Ovary (tissue), 7 donors: ENCODE measurements at regions not wholly inside any gene's neighbourhood (a gene's known extent, or its start where the extent isn't known, plus 50 kb on each side); places are given as distances from the start of the nearest gene placed in this dataset.

Experiments used
- DNase-seq, 5 donors: peaks; one replicate each; pipeline ENCODE4 v3.0.0-alpha.2; 2019 to 2020
- H3K27ac ChIP-seq, 2 donors: fragments of 200-600 bp; one replicate each; pipeline versions ENCODE4 v1.5.1 to v1.8.0; 2019 to 2022
- H3K27me3 ChIP-seq: fragments of 200-600 bp; one replicate; pipeline ENCODE4 v1.8.0; 2022
- H3K36me3 ChIP-seq: fragments of 200-600 bp; sonication (generic); one replicate; pipeline ENCODE4 v1.5.1; 2019
- H3K4me1 ChIP-seq: one replicate; pipeline ENCODE4 v1.8.1; 2013; ENCODE audit warnings: mild to moderate bottlenecking, moderate library complexity; ENCODE audit not compliant: insufficient read depth
- H3K4me3 ChIP-seq: fragments of 200-600 bp; sonication (generic); one replicate; pipeline ENCODE4 v1.5.1; 2017
- H3K9me3 ChIP-seq, 2 donors: fragments of 200-600 bp in 1 of 2; sonication (generic) in 1 of 2; one replicate each; pipeline versions ENCODE4 v1.5.1 to v1.8.1; 2013 to 2019; ENCODE audit warnings: mild to moderate bottlenecking in 1 of 2, moderate library complexity in 1 of 2
- EP300 ChIP-seq: sonication (generic); formaldehyde crosslinking; IDR thresholded peaks from one replicate; pipeline ENCODE4 v1.6.1; 2017; ENCODE audit warnings: antibody characterized with exemption
- POLR2A ChIP-seq: fragments of 450-650 bp; IDR thresholded peaks from one replicate; pipeline ENCODE4 v1.6.1; 2017; ENCODE audit warnings: antibody characterized with exemption, mild to moderate bottlenecking, moderate library complexity
- WGBS, 3 donors: extraction: QIAGEN DNeasy Blood & Tissue Kit in 1 of 3; methylation state at CpG; one replicate each; pipeline versions ENCODE4 v1.1.5 to v1.1.7; 2013 to 2017; 5-methylcytosine and 5-hydroxymethylcytosine counted together
- intact Hi-C, 4 donors: fragments of 100-400 bp; cut with DNase I; formaldehyde crosslinking; loops; one replicate each; pipeline versions ENCODE4 v1.11.0 to v1.15.1; 2022 to 2023
- TF ChIP-seq, protein P1 (sequence below), 3 donors: fragments of 450-650 bp in 2 of 3; fragments of 200-600 bp in 1 of 3; IDR thresholded peaks; one replicate each; pipeline versions ENCODE4 v1.5.1 to v1.8.0; 2016 to 2022; ENCODE audit warnings: antibody characterized with exemption in 3 of 3, mild to moderate bottlenecking in 1 of 3
- donor health status: DM: no; HTN: no; CAD: no; lungs with moderate emphysema.
- donor health status: DM: no; HTN: no; CAD: no.
- donor health status: Bipolar disorder and iron deficiency.
- donor health status: DM: no; HTN: no; CAD: no.
- donor health status: DM: yes; HTN: yes; CAD: no.

DNA sequence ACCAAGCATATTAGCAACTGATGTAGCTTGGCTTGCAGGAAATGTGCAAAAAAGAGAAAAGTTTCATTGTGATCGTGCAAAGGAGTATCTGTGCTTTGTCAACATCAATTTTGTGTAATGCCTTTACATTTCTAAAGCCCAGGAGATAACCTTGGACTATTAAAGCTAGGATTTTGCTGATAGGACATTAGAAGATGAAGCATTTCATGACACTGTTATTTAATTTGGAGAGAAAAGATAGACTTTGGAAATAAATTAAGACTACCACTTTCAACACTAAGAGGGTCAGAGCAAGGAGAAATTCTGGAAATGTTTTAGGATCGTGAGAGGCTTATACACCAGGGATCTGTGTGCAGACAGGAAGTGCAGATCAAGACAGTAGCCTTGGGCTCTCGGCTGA is 120.6 kb upstream of the MID1 start:
- WGBS, 3 donors = 19 to 26% (median 22%) methylated on average over 3 of the region's 3 CpGs
- TF ChIP-seq POLR2A = no peak
- intact Hi-C loops = no loop called here
- Histone ChIP-seq H3K27ac (no peak overlapping the region), H3K27me3 (no peaks in the 10 kb centered on the region), H3K4me1 (no peaks in the 10 kb centered on the region), H3K4me3 (no peak overlapping the region), H3K36me3 (no peaks in the 10 kb centered on the region), H3K9me3 (no peaks in the 10 kb centered on the region)
- no peak for DNase-seq

- H3K4me1 ChIP-seq = no peaks in the 10 kb centered on the region
- intact Hi-C loops = no loop called here
- WGBS, 3 donors = 54 to 61% (median 58%) methylated on average over 2 of the region's 2 CpGs
Observed at GRCh38 chrX:10741550-10741949, 121.2 kb upstream of the MID1 start.

GRCh38 chrX:10743476-10743875 is 123.1 kb upstream of the MID1 start:
- no peaks in the 10 kb centered on the region for H3K27me3 ChIP-seq
- H3K4me1 ChIP-seq = no peaks in the 10 kb centered on the region
- intact Hi-C loops = no loop called here
- no peaks in the 10 kb centered on the region for H3K9me3 ChIP-seq
- H3K36me3 ChIP-seq = no peaks in the 10 kb centered on the region
- no peak overlapping the region for H3K4me3 ChIP-seq
- no peak for DNase-seq
- no peak overlapping the region for H3K27ac ChIP-seq
- TF ChIP-seq POLR2A (no peak), EP300 (no peak)
- TF ChIP-seq, protein P1, sequence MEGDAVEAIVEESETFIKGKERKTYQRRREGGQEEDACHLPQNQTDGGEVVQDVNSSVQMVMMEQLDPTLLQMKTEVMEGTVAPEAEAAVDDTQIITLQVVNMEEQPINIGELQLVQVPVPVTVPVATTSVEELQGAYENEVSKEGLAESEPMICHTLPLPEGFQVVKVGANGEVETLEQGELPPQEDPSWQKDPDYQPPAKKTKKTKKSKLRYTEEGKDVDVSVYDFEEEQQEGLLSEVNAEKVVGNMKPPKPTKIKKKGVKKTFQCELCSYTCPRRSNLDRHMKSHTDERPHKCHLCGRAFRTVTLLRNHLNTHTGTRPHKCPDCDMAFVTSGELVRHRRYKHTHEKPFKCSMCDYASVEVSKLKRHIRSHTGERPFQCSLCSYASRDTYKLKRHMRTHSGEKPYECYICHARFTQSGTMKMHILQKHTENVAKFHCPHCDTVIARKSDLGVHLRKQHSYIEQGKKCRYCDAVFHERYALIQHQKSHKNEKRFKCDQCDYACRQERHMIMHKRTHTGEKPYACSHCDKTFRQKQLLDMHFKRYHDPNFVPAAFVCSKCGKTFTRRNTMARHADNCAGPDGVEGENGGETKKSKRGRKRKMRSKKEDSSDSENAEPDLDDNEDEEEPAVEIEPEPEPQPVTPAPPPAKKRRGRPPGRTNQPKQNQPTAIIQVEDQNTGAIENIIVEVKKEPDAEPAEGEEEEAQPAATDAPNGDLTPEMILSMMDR (IDR thresholded peaks at IDR 0.05) = no peak
- 78 to 86% (median 83%) methylated on average over 2 of the region's 2 CpGs for WGBS, 3 donors

More at GRCh38 chrX:10741550-10741949, 121.2 kb upstream of the MID1 start:
- DNase-seq = no peak
- TF ChIP-seq, protein P1 (IDR thresholded peaks at IDR 0.05) = no peak
- TF ChIP-seq POLR2A = no peak
- TF ChIP-seq EP300 = no peak
- Histone ChIP-seq H3K9me3 (no peaks in the 10 kb centered on the region), H3K36me3 (no peaks in the 10 kb centered on the region), H3K27me3 (no peaks in the 10 kb centered on the region), H3K4me3 (no peak overlapping the region), H3K27ac (no peak overlapping the region)

DNA sequence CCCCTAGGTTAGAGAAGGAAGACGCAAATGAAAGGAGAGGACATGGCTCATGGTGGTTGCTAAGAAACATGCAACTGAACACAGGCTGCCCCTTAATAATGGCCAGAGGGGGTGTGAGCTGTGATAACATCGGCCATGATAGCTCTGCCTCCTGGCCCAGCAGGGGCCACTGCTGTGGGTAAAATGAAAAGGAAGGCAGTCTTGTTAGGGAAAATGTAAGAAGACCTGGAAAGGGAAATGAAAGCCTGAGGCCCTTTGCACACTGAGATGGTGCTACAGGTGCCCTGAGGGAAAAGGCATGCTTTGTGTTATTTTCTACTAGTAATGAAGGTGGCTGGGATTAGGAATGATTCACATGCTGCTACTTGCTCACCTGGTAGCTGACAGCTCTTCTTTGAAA is 123.6 kb upstream of the MID1 start:
- no peak overlapping the region for H3K27ac ChIP-seq
- H3K36me3 ChIP-seq = no peaks in the 10 kb centered on the region
- no peaks in the 10 kb centered on the region for H3K9me3 ChIP-seq
- no peaks in the 10 kb centered on the region for H3K27me3 ChIP-seq
- no peak overlapping the region for H3K4me3 ChIP-seq
- intact Hi-C loops = no loop called here
- no peaks in the 10 kb centered on the region for H3K4me1 ChIP-seq
- TF ChIP-seq, protein P1 (IDR thresholded peaks at IDR 0.05) = no peak
- TF ChIP-seq EP300 (no peak), POLR2A (no peak)
- DNase-seq = no peak
- 74 to 78% (median 75%) methylated on average over 2 of the region's 2 CpGs for WGBS, 3 donors

DNA sequence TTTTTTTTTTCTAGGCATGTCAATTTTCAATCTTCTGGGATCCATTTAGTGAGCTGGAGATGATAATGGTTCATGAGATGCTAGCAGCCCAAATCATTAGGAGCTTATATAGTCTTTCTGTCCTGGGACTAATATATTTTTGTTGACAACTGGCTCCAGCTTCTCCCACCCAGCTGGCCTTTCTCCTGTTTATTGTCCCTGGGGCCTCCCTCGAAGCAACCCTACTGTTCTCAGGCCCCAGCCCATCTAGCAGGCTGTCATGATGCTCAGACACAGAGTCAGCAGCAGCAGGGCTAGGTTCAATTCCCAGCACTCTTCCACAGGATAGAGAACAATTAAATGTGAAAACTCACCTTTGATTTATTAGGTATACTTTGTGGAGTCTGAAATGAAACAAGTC is 127.6 kb upstream of the MID1 start:
- TF ChIP-seq EP300 (no peak), POLR2A (no peak)
- TF ChIP-seq, protein P1 (IDR thresholded peaks at IDR 0.05) = no peak
- Histone ChIP-seq H3K9me3 (no peaks in the 10 kb centered on the region), H3K4me1 (no peaks in the 10 kb centered on the region), H3K4me3 (no peak overlapping the region), H3K27me3 (no peaks in the 10 kb centered on the region), H3K36me3 (no peaks in the 10 kb centered on the region), H3K27ac (no peak overlapping the region)
- DNase-seq = no peak
- intact Hi-C loops = no loop called here
- whole genome bisulfite sequencing, 3 donors = 53 to 65% (median 53%) methylated on average over 1 of the region's 1 CpG
